ENCODE measurements at regions not wholly inside any gene's neighbourhood (a gene's known extent, or its start where the extent isn't known, plus 50 kb on each side); places are given as distances from the start of the nearest gene placed in this dataset.

GRCh38 chr22:48689206-48689605 lies 1138.5 kb downstream of the BRD1 start:
- ATAC-seq: no peak
- TF ChIP-seq PPARA (CRISPR knock-in tag; IDR thresholded peaks at IDR 0.05; ENCODE audit: borderline replicate concordance) (no peak), RARB (CRISPR knock-in tag; IDR thresholded peaks at IDR 0.05) (no peak), ESRRG (CRISPR knock-in tag; IDR thresholded peaks at IDR 0.05) (no peak), BACH2 (CRISPR knock-in tag; IDR thresholded peaks at IDR 0.05; ENCODE audit: borderline replicate concordance) (no peak), POU6F1 (CRISPR knock-in tag; IDR thresholded peaks at IDR 0.05; ENCODE audit: borderline replicate concordance, low read depth) (no peak), CSRNP3 (CRISPR knock-in tag; IDR thresholded peaks at IDR 0.05) (no peak), ZFP3 (CRISPR knock-in tag; IDR thresholded peaks at IDR 0.05) (no peak), OSR1 (CRISPR knock-in tag; IDR thresholded peaks at IDR 0.05) (no peak), PATZ1 (CRISPR knock-in tag; IDR thresholded peaks at IDR 0.05; ENCODE audit: borderline replicate concordance) (no peak), CSDC2 (CRISPR knock-in tag; IDR thresholded peaks at IDR 0.05) (no peak), ZFP30 (CRISPR knock-in tag; IDR thresholded peaks at IDR 0.05) (no peak), ISL1 (CRISPR knock-in tag; IDR thresholded peaks at IDR 0.05) (no peak), ZNF565 (CRISPR knock-in tag; conservative IDR thresholded peaks at IDR 0.05; ENCODE audit: low read depth) (no peak), ZNF8 (CRISPR knock-in tag; IDR thresholded peaks at IDR 0.05) (no peak)

- ATAC-seq: no peak
- TF ChIP-seq ISL1 (CRISPR knock-in tag; IDR thresholded peaks at IDR 0.05): no peak
- TF ChIP-seq PPARA (CRISPR knock-in tag; IDR thresholded peaks at IDR 0.05; ENCODE audit: borderline replicate concordance): no peak
- TF ChIP-seq POU6F1 (CRISPR knock-in tag; IDR thresholded peaks at IDR 0.05; ENCODE audit: borderline replicate concordance, low read depth): no peak
- TF ChIP-seq SNAI2 (CRISPR knock-in tag; IDR thresholded peaks at IDR 0.05): no peak
- no peak for TF ChIP-seq ARNTL (CRISPR knock-in tag; IDR thresholded peaks at IDR 0.05; ENCODE audit: borderline replicate concordance, low read depth)
- no peak for TF ChIP-seq ZFP30 (CRISPR knock-in tag; IDR thresholded peaks at IDR 0.05)
- TF ChIP-seq ZFP3 (CRISPR knock-in tag; IDR thresholded peaks at IDR 0.05): no peak
- no peak for TF ChIP-seq ZNF565 (CRISPR knock-in tag; conservative IDR thresholded peaks at IDR 0.05; ENCODE audit: low read depth)
- no peak for TF ChIP-seq PATZ1 (CRISPR knock-in tag; IDR thresholded peaks at IDR 0.05; ENCODE audit: borderline replicate concordance)
- no peak for TF ChIP-seq BACH2 (CRISPR knock-in tag; IDR thresholded peaks at IDR 0.05; ENCODE audit: borderline replicate concordance)
- TF ChIP-seq CSDC2 (CRISPR knock-in tag; IDR thresholded peaks at IDR 0.05): no peak
- TF ChIP-seq CREB5 (CRISPR knock-in tag; IDR thresholded peaks at IDR 0.05; ENCODE audit: low read depth): no peak
- no peak for TF ChIP-seq ZNF8 (CRISPR knock-in tag; IDR thresholded peaks at IDR 0.05)
- no peak for TF ChIP-seq ESRRG (CRISPR knock-in tag; IDR thresholded peaks at IDR 0.05)
- no peak for TF ChIP-seq ZC3H10 (CRISPR knock-in tag; IDR thresholded peaks at IDR 0.05)
- no peak for TF ChIP-seq TCF4 (CRISPR knock-in tag; IDR thresholded peaks at IDR 0.05; ENCODE audit: borderline replicate concordance)
- no peak for TF ChIP-seq GLIS3 (CRISPR knock-in tag; IDR thresholded peaks at IDR 0.05)
- TF ChIP-seq ZNF70 (CRISPR knock-in tag; IDR thresholded peaks at IDR 0.05): no peak
These were observed 1139.3 kb downstream of the BRD1 start for GRCh38 chr22:48688366-48688765.

Measured in SK-N-SH treated with all-trans-retinoic acid at 6 μM for 48 hours (cell line).